ENCODE measurements at regions not wholly inside any gene's neighbourhood (a gene's known extent, or its start where the extent isn't known, plus 50 kb on each side); places are given as distances from the start of the nearest gene placed in this dataset.

- TF ChIP-seq CTCF (conservative IDR thresholded peaks at IDR 0.05 in 1 of 2, IDR thresholded peaks at IDR 0.05 in 1 of 2; ENCODE audit: low read depth in 1 of 2, low read length in 2 of 2) (no peak), EZH2 (IDR thresholded peaks at IDR 0.05; ENCODE audit: low read length, missing control alignments) (no peak)
Observed at GRCh38 chr17:68106085-68106484, 70.5 kb downstream of the KPNA2 start.

Measured in fibroblast of lung (primary cell).